NCI-H2196 (cell line): ENCODE measurements at regions not wholly inside any gene's neighbourhood (a gene's known extent, or its start where the extent isn't known, plus 50 kb on each side); places are given as distances from the start of the nearest gene placed in this dataset.

ENCODE experiments used
- DNase-seq: peaks from one replicate; lab custom pipeline; 2025; ENCODE audit not compliant: unreplicated experiment; lab: John Stamatoyannopoulos, UW

DNA sequence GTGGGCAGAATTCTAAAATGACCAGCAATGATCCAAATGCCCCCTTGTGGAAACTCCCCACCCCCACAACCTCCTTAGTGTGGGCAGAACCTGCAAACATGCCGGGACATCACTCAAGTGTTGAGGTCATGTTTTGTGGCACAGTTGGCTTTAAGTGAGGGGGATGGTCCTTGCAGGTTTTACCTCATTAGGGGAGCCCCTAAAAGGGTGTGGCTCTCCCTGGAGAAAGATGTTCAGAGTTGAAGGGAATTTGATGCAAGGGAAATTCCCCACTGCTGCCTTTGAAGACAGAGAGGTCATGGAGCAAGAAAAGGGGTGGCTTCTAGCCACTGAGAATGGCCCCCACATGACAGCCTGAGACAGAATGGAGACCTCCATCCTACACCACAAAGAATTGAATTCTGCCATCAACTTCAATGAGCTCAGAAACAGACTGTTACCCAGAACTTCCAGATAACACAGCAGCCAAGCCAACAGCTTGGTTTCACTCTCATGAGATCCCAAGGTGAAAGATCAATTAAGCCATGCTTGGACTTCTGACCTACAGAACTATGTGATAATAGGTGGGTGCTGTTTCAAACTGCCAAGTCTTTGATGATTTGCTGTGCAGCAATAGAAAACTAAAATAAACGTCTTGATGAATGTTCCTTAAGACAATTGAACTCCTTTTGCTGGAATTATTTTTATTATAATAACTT is 103.4 kb downstream of the MED10 start:
- no peak for DNase-seq

DNA sequence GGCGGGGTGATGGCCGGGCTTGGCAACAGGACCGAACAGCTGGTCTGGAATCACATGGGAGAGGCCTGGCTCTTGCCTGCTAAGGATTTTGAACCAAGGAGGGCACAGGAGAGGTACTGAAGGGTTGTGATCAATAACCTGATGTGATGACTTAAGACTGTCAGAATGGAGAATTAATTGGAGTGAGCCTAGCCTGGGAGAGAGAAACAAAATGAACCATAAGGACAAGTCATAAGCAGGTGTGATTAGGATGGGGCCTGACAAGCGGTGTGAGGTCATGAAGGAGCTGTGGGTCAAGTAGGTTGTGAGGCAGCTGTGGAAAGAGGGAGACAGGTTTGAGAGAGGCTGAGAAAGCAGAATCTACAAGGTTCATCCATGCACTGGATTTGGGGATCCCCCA is 104.6 kb downstream of the MED10 start:
- no peak for DNase-seq

DNA sequence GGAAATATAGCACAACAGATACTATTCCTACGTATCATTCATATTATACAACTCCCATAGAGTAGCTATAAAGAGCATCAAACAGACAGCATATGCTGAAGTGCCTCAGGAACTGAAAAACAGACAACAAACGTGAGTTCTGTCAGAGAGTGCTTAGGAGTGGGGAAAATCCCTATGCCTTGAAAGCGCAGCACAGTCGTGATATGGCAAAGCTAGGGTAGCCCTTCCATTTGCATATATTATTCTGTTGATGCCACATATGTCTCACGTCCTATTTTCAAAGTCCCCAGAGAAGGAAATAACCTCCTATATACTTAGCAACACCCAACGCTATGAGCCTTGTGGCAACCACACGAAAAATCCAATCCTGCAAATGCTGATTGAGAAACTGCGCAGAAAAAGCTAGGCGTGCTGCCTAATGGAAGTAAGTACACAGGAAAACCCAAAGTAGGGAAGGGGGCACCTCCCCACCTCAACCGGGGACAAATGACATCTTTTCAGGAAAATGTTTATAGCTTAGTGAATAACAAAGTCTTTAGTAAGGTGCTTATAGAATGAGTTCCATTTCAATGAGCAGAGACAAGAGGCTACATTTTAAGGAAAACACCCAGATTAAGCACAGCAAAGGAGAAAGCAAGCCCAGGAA is 105.1 kb downstream of the MED10 start:
- DNase-seq: no peak

- DNase-seq: no peak
Measured at GRCh38 chr5:6269925-6270324, 108.4 kb downstream of the MED10 start.

DNA sequence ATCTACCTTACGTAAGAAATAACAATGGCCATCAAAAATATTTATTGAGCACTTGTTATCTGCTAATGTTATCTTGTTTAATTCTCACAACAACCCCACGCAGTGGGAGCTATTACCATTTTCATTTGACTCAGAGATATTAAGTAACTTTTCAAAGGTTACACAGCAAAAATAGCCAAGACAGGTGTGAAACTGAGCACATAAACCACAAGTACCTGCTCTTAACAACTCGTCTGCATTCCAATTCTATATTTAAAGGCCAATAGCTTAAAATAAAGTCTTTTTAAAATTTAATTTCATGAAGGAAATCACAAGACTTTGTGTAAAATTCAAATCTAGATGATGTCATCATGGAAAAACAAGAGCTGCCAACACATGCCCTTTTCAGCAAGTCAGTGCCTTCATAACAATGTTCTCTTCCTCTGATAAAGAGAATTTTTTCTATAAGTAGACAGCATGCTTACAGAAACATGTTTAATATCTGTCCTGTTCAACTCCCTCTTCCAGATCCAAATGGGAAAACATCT is 111.6 kb downstream of the MED10 start:
- DNase-seq: no peak

- no peak for DNase-seq
Measured at GRCh38 chr5:6264394-6264793, 114.0 kb downstream of the MED10 start.

- DNase-seq: no peak
Measured at GRCh38 chr5:6262651-6263363, 115.5 kb downstream of the MED10 start.

DNA sequence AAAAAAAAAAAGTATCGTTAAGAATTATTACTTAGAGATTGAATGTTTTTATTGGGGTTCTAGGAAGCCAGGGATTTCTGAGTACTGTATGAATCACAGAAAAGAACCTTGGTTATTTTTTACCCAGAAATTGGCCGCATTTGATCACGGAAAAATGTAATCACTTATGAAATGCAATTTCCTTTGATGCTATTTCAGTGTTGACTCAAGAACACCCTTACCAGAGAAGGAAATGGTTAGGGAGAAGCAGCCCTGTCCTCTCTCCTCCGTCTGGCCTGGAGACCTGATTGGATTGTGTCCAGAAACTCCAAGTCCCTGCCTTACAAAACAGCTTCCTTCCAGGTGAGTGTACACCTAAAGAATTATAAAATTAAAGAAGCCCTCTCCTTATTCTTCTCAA is 116.7 kb downstream of the MED10 start:
- no peak for DNase-seq

GRCh38 chr5:6261256-6261655 is 117.1 kb downstream of the MED10 start:
- DNase-seq: no peak

DNA sequence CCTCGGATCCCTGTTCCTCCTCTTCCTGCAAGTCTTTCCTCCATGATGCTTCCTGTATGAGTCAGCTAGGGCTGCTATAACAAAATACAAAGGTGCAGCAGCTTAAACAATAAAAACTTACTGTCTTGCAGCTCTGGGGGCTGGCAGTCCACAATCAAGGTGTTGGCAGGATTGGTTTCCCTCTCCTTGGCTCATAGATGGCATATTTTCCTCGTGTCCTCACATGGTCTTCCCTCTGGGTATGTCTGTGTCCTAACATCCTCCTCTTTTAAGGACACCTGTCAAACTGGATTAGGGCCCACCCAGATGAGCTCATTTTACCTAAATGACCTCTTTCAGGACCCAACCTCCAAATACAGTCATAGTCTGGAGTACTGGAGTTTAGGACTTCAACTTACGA is 117.5 kb downstream of the MED10 start:
- no peak for DNase-seq

- no peak for DNase-seq
Measured at GRCh38 chr5:6256901-6257300, 121.4 kb downstream of the MED10 start.

DNA sequence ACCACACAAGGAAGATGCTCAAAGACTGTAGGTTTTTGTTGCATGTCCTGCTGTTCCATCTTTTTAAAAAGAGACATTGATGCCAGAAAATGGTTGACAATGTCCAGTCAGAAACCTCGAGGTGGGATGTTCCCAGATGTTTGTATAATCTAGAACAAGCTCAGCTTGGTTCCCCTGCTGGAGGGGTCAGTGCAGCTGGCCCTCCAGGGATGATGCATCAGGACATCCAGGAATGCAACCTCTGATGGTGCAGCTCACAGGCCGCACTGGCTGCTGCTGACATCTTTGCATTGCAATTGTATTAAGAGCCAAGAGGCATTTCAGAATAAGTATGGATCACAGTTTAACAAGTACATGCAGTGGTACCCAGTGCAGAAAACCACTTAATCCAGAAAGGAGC is 122.4 kb downstream of the MED10 start:
- no peak for DNase-seq

GRCh38 chr5:6253846-6254245 is 124.5 kb downstream of the MED10 start:
- DNase-seq: no peak

- DNase-seq: no peak
Measured at GRCh38 chr5:6253281-6253680, 125.1 kb downstream of the MED10 start.

- DNase-seq: no peak
Measured at GRCh38 chr5:6252581-6252980, 125.8 kb downstream of the MED10 start.

DNA sequence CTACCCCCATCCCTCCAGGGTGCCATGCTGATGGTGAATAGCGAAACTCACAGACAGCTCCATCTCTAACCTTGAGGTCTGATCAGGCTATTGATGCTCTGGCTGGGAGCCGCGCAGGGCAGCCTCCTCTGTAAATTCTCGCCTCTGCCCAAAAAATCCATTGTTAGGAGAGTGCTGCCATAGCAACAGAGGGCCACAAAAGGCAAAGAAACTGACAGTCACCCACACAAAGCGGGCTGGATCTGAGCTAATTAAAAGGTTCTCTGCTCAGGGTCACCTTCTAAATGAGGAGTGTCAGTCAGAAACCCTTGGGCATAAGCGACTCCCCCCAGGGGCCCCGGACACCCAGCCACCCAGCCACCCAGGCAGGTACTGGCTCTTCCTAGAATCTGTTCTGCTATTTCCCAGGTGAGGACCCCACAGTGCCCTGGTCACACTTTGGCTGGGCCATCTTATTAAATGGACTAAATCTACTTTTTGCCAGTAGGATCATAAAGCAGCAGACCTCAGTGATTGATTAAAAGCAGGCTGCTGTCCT is 126.7 kb downstream of the MED10 start:
- DNase-seq: no peak

GRCh38 chr5:6250121-6250520 is 128.2 kb downstream of the MED10 start:
- no peak for DNase-seq

DNA sequence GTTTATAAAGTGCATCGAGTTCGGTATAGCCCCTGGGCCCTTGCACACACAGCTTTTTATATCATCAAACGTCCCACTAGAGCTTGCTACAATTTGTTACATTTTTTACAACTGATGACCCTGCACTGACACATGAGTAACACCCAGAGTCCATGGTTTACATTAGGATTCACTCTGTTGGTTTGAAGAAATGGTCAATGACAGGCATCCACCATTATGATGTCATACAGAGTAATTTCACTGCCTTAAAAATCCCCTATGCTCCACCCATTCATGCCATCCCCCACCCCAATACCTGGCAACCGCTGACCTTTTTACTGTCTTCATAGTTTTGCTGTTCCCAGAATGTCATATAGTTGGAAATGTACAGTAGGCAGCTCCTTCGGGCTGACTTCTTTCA is 130.2 kb downstream of the MED10 start:
- no peak for DNase-seq

DNA sequence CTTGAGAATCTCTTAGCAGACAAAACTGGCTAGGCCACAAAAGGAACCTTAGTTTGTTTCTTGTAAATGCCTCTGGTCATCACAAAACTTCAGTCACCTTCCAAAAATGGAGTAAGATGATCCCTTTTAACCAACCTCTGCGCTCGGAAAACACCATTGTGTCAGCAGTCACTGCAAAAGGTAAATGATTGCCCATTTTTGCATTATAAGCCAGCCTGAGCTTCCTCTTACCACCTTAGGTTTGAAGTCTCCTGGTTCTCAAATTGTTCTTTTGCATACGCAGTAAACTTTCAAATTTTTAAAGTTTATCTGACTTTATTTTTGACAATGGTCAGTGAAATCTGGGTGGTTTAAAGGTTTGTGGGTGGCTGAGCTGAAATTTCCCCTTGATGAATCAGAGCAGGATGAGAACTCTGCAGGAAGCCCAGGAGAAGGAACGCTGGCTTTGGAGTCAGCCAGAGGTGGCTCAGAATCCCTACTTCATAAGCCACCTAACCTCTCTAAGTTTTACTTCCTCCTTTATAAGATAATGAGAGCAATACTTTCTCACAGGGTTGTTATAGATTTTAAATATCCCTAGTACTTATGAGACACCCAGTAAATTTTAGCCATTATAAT is 131.4 kb downstream of the MED10 start:
- no peak for DNase-seq

GRCh38 chr5:6244339-6244714 is 134.0 kb downstream of the MED10 start:
- DNase-seq: no peak

DNA sequence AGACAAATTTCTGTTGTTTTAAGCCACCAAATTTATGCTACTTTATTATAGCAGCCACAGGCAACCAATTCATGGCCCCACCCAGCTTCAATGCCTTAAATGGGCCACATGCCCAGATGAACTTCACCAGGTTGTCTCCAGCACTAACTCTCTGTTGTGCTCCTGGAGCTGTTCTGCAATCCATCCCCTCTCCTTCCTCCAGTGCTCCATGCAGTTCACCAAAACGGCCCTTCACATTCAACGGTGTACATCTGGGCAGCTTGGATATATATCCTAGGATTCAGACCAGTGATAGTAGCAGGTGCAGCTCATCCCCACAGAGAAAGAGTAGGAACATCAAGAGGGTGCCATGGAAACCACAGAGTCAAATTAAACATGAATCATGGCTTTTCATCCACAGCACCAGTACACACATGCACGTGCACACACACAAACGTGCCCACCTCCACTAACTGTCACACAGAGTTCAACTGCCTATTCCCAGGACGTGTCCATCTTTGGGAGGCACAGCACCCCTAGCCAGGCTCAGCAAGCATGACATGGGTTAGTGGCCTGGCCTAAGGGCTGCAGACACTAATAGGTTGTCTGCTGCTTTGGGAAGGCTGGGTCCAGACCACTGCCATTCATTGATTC is 134.5 kb downstream of the MED10 start:
- DNase-seq: no peak
